HUES64 (cell line): ENCODE measurements at regions not wholly inside any gene's neighbourhood (a gene's known extent, or its start where the extent isn't known, plus 50 kb on each side); places are given as distances from the start of the nearest gene placed in this dataset.
"Not testable (repeated sequence)": the region's sequence is repeated elsewhere in the genome, so short reads cannot be mapped to it uniquely, and the experiment has no call there.

ENCODE experiments used
- H3K27ac ChIP-seq: 2 replicates; pipeline ENCODE4 v1.7.0; 2013; ENCODE audit warnings: low read depth, low read length, inconsistent platforms
- H3K27me3 ChIP-seq: 2 replicates; pipeline ENCODE4 v1.6.1; 2013; ENCODE audit warnings: mild to moderate bottlenecking, low read length; ENCODE audit not compliant: insufficient read depth
- H3K36me3 ChIP-seq: 2 replicates; pipeline ENCODE4 v1.6.1; 2013; ENCODE audit warnings: mild to moderate bottlenecking, low read length; ENCODE audit not compliant: insufficient read depth
- H3K4me1 ChIP-seq: 2 replicates; pipeline ENCODE4 v1.6.1; 2013; ENCODE audit warnings: mild to moderate bottlenecking, low read length, moderate library complexity; ENCODE audit not compliant: insufficient read depth
- H3K4me3 ChIP-seq: 2 replicates; pipeline ENCODE4 v1.5.1; 2013; ENCODE audit warnings: mild to moderate bottlenecking, low read length, moderate library complexity
- H3K9ac ChIP-seq: 2 replicates; pipeline ENCODE4 v1.6.1; 2013; ENCODE audit warnings: mild to moderate bottlenecking, low read depth, low read length
- H3K9me3 ChIP-seq: 2 replicates; pipeline ENCODE4 v1.6.1; 2013; ENCODE audit warnings: low read depth, low read length; ENCODE audit not compliant: insufficient read depth
- WGBS: fragments of 150-250, 120-280 bp; methylation state at CpG from one replicate; pipeline ENCODE4 v1.1.7; 2013; ENCODE audit warnings: missing lambda C conversion rate; 5-methylcytosine and 5-hydroxymethylcytosine counted together

GRCh38 chr20:16864963-16865362 lies 116.8 kb downstream of the OTOR start:
- Histone ChIP-seq H3K27ac (no peak overlapping the region), H3K9ac (no peak overlapping the region), H3K27me3 (no peaks in the 10 kb centered on the region), H3K36me3 (no peaks in the 10 kb centered on the region), H3K9me3 (no peaks in the 10 kb centered on the region), H3K4me1 (no peaks in the 10 kb centered on the region), H3K4me3 (no peak overlapping the region)
- 95% methylated on average over 1 of the region's 1 CpG for WGBS

GRCh38 chr20:16865406-16865805 lies 117.2 kb downstream of the OTOR start:
- Histone ChIP-seq H3K4me3 (no peak overlapping the region), H3K9me3 (no peaks in the 10 kb centered on the region), H3K27ac (no peak overlapping the region), H3K9ac (no peak overlapping the region), H3K4me1 (no peaks in the 10 kb centered on the region), H3K27me3 (no peaks in the 10 kb centered on the region), H3K36me3 (no peaks in the 10 kb centered on the region)
- WGBS, result 93% methylated on average over 2 of the region's 2 CpGs

GRCh38 chr20:16873124-16873523 lies 125.0 kb downstream of the OTOR start:
- not testable (repeated sequence) for H3K9me3 ChIP-seq, H3K27me3 ChIP-seq, H3K4me1 ChIP-seq, H3K36me3 ChIP-seq, H3K9ac ChIP-seq, H3K27ac ChIP-seq, H3K4me3 ChIP-seq
- 96% methylated on average over 4 of the region's 4 CpGs for WGBS

- no peaks in the 10 kb centered on the region for H3K4me1 ChIP-seq
- WGBS, result 77% methylated on average over 2 of the region's 2 CpGs
- H3K4me3 ChIP-seq, result no peak overlapping the region
- no peak overlapping the region for H3K27ac ChIP-seq
- no peaks in the 10 kb centered on the region for H3K27me3 ChIP-seq
- no peaks in the 10 kb centered on the region for H3K36me3 ChIP-seq
- H3K9me3 ChIP-seq, result no peaks in the 10 kb centered on the region
- no peak overlapping the region for H3K9ac ChIP-seq
Observed at GRCh38 chr20:16877053-16877554, 128.9 kb downstream of the OTOR start.

- no peaks in the 10 kb centered on the region for H3K4me1 ChIP-seq
- H3K27ac ChIP-seq, result no peak overlapping the region
- no peak overlapping the region for H3K4me3 ChIP-seq
- no peaks in the 10 kb centered on the region for H3K27me3 ChIP-seq
- no peaks in the 10 kb centered on the region for H3K9me3 ChIP-seq
- no peak overlapping the region for H3K9ac ChIP-seq
- no peaks in the 10 kb centered on the region for H3K36me3 ChIP-seq
Observed at GRCh38 chr20:16885746-16886145, 137.6 kb downstream of the OTOR start.

- H3K4me1 ChIP-seq, result no peaks in the 10 kb centered on the region
- H3K36me3 ChIP-seq, result no peaks in the 10 kb centered on the region
- H3K27ac ChIP-seq, result no peak overlapping the region
- WGBS, result 97% methylated on average over 4 of the region's 4 CpGs
- H3K9ac ChIP-seq, result no peak overlapping the region
- no peaks in the 10 kb centered on the region for H3K9me3 ChIP-seq
- H3K27me3 ChIP-seq, result no peaks in the 10 kb centered on the region
- H3K4me3 ChIP-seq, result no peak overlapping the region
Observed at GRCh38 chr20:16898433-16898832, 150.3 kb downstream of the OTOR start.

- 97% methylated on average over 1 of the region's 2 CpGs for WGBS
- H3K36me3 ChIP-seq, result no peaks in the 10 kb centered on the region
- no peaks in the 10 kb centered on the region for H3K27me3 ChIP-seq
- H3K9me3 ChIP-seq, result no peaks in the 10 kb centered on the region
- H3K4me3 ChIP-seq, result no peak overlapping the region
- no peaks in the 10 kb centered on the region for H3K4me1 ChIP-seq
- no peak overlapping the region for H3K9ac ChIP-seq
- no peak overlapping the region for H3K27ac ChIP-seq
Observed at GRCh38 chr20:16902662-16903061, 154.5 kb downstream of the OTOR start.

GRCh38 chr20:16904751-16905150 lies 156.6 kb downstream of the OTOR start:
- Histone ChIP-seq H3K36me3 (no peaks in the 10 kb centered on the region), H3K27me3 (no peaks in the 10 kb centered on the region), H3K4me1 (no peaks in the 10 kb centered on the region), H3K9ac (no peak overlapping the region), H3K4me3 (no peak overlapping the region), H3K27ac (no peak overlapping the region), H3K9me3 (no peaks in the 10 kb centered on the region)
- 79% methylated on average over 5 of the region's 5 CpGs for WGBS

GRCh38 chr20:16914277-16914676 lies 166.1 kb downstream of the OTOR start:
- 93% methylated on average over 1 of the region's 1 CpG for WGBS
- Histone ChIP-seq H3K9ac (no peak overlapping the region), H3K4me1 (peaks cover 9% of the 10 kb centered on the region), H3K27ac (no peak overlapping the region), H3K36me3 (no peaks in the 10 kb centered on the region), H3K27me3 (no peaks in the 10 kb centered on the region), H3K4me3 (no peak overlapping the region), H3K9me3 (peaks cover 18% of the 10 kb centered on the region)

GRCh38 chr20:16916165-16916564 lies 168.0 kb downstream of the OTOR start:
- H3K9ac ChIP-seq, result no peak overlapping the region
- no peaks in the 10 kb centered on the region for H3K27me3 ChIP-seq
- H3K4me1 ChIP-seq, result peaks cover 9% of the 10 kb centered on the region
- H3K36me3 ChIP-seq, result no peaks in the 10 kb centered on the region
- 78% methylated on average over 1 of the region's 1 CpG for WGBS
- no peak overlapping the region for H3K27ac ChIP-seq
- H3K4me3 ChIP-seq, result no peak overlapping the region
- peaks cover 18% of the 10 kb centered on the region for H3K9me3 ChIP-seq

- Histone ChIP-seq H3K4me1 (peaks cover 21% of the 10 kb centered on the region), H3K4me3 (no peak overlapping the region), H3K27ac (no peak overlapping the region), H3K27me3 (no peaks in the 10 kb centered on the region), H3K9me3 (peaks cover 17% of the 10 kb centered on the region), H3K9ac (no peak overlapping the region), H3K36me3 (no peaks in the 10 kb centered on the region)
- WGBS, result 98% methylated on average over 1 of the region's 1 CpG
Observed at GRCh38 chr20:16917636-16918035, 169.5 kb downstream of the OTOR start.

GRCh38 chr20:16918366-16918765 lies 170.2 kb downstream of the OTOR start:
- Histone ChIP-seq H3K9ac (no peak overlapping the region), H3K4me3 (no peak overlapping the region), H3K4me1 (peaks cover 28% of the 10 kb centered on the region), H3K9me3 (peaks cover 11% of the 10 kb centered on the region; the same call in 1 of the 2 replicates), H3K27me3 (no peaks in the 10 kb centered on the region), H3K27ac (no peak overlapping the region), H3K36me3 (no peaks in the 10 kb centered on the region)
- 97% methylated on average over 4 of the region's 4 CpGs for WGBS
